HCEC 1CT (cell line): ENCODE measurements at regions not wholly inside any gene's neighbourhood (a gene's known extent, or its start where the extent isn't known, plus 50 kb on each side); places are given as distances from the start of the nearest gene placed in this dataset.

Experiments used
- DNase-seq: peaks from one replicate; pipeline ENCODE4 v3.0.0-alpha.2; 2017

GRCh38 chr4:67218883-67219282, 326.4 kb downstream of the CENPC start:
- DNase-seq = no peak

DNA sequence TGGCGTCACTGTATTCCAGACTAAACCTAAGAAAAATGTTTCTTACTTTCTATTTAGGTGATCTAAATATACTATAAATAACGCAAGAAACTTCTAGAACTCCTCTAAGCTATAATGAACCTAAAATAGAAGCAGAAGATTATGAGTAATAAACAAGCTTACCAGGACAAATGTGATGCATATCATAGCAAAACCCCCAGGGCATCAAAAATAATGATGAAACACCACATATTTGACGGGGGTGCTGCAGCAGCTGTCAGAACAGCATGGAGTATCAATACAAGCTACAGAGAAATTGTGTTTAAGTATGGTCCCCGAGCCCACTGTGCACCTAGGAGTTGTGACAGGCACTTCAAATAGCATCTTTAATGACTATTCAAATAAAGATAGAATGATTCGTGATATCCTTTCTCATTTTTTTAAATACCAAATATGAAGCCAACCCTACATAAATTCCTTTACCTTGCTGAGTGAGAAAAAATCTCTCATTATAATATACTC, 337.3 kb downstream of the CENPC start:
- DNase-seq = no peak

DNA sequence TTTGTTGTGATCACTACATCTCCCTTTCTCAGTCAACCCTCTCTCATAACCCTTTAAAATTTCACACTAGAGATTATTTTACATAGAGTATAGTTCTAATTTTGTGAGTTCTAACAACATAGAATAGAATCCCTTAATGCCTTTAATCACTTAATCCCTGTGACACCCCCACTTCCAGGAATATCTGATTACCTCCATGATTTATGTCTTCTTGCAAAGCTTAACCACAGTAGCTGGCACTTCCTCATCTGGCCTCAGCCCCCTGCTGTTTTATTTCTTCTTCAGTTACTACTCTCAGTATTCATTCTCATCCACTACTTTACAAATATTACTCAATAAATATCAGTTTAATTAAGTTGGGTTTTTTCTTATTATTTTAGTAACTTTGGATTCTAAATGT, 340.9 kb downstream of the CENPC start:
- DNase-seq = no peak

DNA sequence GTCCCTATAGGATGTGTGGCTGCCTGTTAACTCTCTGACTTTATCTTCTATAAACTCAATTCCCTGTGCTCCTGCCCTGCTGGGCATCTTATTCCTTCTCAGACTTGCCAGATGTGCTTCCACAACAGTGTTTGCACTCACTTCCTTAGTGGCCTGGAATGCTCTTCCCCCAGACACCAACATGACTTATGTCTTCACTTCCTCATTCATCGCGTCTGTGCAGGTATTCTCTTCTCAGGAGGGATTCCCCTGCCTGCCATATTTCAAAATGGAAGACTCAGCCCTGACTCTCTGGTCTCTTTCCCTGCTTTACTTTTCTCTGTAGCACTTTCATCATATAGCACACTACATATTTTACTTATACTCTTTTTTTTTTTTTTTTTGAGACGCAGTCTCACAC, 344.0 kb downstream of the CENPC start:
- DNase-seq = no peak

DNA sequence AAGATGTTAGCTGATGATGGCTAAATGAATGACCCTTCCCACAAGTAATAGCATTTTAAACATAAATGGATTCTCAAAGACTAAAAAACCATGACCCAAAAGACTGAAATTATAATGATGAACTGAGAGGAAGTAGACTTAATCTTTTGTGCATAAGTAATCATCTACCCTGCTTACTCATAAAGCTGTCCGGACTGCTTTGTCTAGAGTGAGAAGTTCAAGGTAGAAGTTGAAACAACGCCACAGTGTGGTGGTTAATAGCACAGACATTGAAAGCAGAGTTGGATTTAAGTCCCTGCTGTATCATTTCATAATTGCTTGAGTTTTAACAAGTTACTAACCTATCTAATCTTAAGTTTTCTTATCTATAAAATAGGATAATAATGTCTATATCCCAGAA, 346.6 kb downstream of the CENPC start:
- DNase-seq = no peak

- no peak for DNase-seq
Observed at GRCh38 chr4:67167849-67168248, 377.5 kb downstream of the CENPC start.

DNA sequence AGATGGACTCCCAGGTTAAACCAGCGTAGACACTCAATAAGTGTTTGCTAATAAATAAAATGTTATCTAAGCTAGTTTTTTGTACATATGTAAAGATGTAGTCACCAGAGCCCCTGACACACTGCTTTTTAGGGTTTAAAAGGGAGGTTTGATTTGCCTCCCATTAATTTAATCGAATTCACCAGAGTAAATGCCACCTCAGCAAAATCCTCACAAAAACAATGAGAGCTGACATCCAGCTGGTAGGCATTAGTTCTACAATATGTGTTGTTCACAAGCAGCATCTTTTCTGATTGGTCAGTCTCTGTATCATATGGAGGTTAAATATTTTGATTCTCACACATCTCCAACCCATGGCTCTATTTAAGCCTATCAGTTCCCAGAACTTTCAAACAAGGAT, 382.6 kb downstream of the CENPC start:
- no peak for DNase-seq

DNA sequence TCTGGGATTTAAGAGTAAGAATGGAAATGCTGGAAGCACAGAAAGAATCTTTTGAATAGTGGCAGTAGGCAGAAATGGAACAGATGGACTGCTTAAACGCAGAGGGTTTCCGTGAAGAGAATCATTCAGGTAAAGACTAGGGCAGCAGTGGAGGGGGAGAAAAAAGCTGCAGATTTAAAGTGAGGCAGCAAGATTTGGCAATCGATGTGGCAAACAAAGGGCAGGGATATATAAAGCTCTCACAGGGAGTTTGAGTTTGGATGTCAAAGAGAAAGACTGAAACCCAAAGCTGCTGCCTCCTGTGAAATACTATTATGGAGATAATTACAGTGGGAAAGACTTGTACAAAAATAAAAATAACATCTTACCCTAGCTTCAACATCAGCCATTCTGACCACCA, 384.0 kb downstream of the CENPC start:
- DNase-seq = no peak

DNA sequence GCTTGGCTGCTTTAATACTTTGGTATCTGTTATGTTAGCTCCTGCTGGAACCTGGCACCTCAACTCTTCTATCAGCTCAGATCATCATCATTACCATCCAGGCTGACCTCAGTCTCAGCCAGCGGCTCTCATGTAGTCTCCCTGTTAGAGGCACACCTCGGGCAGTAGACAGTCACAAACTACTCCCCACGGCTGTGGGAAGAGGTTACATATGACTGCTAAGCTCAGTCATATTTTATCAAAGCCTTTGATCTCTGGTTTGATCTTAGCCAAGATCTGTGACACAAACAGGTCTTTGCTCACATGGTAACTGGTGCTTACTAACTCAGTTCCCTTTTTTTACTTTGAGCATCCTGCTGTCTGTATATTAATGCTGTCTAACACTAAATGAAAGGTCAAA, 384.9 kb downstream of the CENPC start:
- DNase-seq = no peak

DNA sequence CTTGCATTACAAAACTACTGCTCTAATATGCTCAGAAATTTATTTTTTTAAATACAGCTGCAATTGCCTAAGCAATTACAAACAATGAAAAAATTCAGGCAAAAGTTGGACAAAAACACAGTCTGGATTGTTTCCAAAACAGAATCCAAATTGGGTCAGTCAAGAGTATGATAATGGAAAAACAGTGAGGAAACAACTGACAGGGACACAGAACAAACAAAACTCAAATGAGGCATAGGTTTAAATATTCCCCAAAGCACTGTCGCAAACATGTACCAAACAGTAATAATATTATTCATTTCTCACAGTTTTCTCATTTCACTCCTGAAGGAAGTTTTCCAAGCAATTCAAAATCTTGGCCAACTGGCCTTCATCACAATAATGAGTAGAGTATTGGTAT, 386.6 kb downstream of the CENPC start:
- no peak for DNase-seq

DNA sequence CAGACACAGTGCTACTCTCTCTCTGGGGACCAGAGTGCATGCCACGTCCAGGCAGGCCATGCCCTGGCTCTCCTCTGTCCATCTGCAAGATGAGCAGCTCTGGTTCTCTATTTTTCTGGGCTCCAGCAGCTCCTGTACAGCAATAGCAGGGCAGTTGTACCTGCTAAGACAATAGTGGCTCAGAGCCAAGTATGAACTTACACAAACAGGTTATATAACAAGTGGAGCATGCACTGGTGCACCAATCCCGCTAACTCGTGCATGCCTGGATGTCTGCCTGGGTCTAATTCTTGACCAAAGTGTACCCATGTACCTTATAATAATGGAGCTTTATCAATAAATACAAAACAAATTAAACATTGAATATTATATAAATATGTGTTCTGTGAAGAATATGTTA, 392.3 kb downstream of the CENPC start:
- DNase-seq = no peak

DNA sequence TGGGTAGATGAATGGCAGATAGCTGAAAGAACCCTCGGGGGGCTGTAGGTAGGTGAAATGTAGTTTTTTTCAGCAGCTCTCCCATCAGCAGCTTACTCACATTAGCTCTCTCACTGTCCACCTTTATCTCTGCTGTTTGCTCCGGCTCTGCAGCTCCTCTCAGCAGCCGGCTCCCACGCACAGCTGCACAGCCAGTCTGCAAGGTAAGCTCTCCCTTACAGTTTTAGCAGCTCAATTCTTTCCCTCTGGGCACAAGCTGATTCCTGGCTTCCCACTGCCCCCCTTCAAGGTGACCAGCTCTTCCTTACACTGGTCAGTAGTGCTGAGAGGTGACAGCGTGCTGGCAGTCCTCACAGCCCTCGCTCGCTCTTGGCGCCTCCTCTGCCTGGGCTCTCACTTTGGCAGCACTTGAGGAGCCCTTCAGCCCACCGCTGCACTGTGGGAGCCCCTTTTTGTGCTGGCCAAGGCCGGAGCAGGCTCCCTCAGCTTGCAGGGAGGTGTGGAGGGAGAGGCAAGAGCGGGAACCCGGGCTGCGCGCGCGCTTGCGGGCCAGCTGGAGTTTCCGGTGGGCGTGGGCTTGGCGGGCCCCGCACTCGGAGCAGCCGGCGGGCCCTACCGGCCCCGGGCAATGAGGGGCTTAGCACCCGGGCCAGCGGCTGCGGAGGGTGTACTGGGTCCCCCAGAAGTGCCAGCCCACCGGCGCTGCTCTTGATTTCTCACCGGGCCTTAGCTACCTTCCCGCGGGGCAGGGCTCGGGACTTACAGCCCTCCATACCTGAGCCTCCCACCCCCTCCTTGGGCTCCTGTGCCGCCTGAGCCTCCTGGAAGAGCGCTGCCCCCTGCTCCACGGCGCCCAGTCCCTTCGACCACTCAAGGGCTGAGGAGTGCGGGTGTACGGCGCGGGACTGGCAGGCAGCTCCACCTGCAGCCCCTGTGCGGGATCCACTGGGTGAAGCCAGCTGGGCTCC, 393.6 kb downstream of the CENPC start:
- no peak for DNase-seq

GRCh38 chr4:67141586-67141985, 403.7 kb downstream of the CENPC start:
- DNase-seq = no peak

- DNase-seq = no peak
Observed at GRCh38 chr4:67134616-67135015, 410.7 kb downstream of the CENPC start.

DNA sequence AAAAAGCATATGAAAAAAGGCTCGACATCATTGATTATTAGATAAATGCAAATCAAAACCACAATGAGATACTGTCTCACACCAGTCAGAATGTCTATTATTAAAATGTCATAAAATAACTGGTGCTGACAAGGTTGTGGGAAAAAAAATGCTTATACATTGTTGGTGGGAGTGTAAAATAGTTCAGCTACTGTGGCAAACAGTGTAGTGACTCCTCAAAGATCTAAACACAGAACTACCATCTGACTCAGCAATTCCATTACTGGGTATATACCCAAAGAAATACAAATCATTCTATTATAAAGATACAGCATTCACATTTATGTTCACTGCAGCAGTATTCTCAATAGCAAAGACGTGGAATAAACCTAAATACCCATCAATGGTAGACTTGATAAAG, 412.1 kb downstream of the CENPC start:
- no peak for DNase-seq

- DNase-seq = no peak
Observed at GRCh38 chr4:67131224-67131623, 414.1 kb downstream of the CENPC start.

- no peak for DNase-seq
Observed at GRCh38 chr4:67130411-67130810, 414.9 kb downstream of the CENPC start.

DNA sequence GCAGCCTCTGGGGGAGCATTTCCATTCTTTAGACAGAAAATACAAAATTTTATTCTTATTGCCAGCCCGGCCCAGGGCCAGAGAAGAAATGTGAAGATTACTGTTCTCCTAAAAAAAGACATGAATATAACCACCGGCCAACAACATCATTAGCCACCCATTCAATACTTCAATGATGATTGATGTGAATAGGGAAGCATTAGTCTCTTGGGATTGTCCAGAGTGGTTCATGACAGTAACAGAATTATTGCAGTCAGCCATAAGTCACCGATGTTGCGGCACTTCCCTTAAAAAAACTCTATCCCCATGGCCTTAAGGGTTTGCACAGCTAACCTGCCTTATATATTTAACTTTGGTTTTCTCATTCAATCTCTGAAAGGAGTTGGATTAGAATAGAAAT, 418.7 kb downstream of the CENPC start:
- DNase-seq = no peak

DNA sequence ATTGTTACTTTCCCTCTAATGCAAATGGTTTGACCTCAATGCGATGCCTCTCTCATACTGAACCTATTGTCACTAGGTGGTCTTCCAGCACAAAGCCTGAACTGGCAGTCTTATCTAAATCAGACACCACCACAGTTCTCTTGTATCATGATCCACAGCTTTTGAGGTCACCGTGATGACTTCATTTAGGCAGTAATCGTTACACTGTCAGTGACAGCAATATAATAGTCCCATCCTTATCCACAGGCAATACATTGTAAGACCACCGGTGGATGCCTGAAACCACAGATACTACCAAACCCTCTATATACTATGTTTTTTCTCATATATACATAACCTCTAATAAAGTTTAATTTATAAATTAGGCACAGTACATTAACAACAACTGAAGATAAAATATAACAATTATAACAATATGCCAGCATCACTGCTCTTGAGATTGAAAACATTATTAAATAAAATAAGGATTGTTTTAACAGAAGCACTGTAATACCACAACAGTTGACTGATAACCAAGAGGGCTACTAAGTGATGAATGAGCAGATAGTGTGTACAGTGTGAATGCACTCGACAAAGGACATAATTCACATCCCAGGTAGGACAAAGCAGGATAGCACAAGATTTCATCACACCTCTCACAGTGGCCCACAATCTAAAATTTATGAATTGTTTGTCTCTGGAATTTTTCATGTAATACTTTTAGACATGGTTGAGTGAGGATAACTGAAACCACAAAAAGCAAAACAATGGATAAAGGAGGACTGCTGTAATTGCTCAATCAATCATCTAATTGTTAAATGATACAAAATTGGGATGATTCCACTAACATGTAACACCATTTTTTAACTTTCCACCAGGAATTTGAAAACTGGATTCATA, 419.4 kb downstream of the CENPC start:
- no peak for DNase-seq

DNA sequence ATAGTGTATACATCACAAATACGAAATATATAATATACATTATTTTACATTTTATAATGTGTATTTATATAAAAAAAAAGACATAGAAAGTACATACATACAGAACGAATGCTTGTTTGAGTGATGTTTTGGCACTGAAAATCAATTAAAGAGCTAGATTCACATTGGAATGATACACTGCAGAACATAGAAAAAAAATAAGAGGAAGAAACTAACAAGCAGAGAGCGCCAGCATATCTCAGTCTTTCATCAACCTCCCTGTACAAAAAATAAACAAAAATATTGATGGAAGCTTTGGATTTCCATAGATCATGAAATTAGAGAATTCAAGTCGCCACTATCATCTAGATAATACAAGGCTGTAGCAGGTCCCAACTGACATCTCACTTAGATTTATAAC, 420.6 kb downstream of the CENPC start:
- DNase-seq = no peak

GRCh38 chr4:67122029-67122428, 423.3 kb downstream of the CENPC start:
- no peak for DNase-seq

DNA sequence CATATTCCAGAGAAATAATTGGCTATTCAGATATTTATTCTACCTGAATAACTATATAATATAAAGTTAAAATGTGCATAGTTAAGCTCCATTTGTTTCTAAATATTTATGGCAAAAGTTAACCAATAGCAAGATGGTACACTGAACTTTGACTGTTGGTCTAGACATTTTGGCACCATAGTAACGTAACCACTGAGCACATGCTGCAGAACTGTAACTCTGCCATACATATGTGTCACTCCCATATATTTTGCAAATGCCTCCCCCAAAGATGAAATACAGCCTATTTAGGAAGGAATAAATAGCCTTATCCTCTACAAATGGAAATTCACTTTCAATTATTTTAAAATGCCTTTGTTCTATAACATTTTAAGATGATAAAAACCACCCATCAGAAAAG, 424.9 kb downstream of the CENPC start:
- no peak for DNase-seq

DNA sequence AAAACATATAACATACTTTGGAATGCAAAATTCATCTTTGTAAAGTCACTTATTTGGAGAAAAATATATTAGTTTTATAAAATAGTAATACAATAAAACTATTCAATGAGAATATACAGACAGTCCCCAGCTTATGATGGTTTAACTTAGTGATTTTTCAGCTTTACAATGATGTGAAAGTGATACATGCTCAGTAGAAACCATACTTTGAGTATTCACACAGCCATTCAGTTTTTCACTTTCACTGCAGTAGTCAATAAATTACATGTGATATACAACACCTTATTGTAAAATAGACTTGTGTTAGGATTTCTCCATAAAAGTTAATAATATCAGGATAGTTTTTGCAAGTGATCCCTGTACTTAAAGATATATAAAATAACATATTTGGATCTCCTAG, 436.0 kb downstream of the CENPC start:
- DNase-seq = no peak
